NCI-H1105 treated with DMSO at 0.1 percent for 48 hours (cell line): ENCODE measurements at regions not wholly inside any gene's neighbourhood (a gene's known extent, or its start where the extent isn't known, plus 50 kb on each side); places are given as distances from the start of the nearest gene placed in this dataset.

Experiments
- DNase-seq: peaks from one replicate; lab custom pipeline; 2025; lab: John Stamatoyannopoulos, UW

DNA sequence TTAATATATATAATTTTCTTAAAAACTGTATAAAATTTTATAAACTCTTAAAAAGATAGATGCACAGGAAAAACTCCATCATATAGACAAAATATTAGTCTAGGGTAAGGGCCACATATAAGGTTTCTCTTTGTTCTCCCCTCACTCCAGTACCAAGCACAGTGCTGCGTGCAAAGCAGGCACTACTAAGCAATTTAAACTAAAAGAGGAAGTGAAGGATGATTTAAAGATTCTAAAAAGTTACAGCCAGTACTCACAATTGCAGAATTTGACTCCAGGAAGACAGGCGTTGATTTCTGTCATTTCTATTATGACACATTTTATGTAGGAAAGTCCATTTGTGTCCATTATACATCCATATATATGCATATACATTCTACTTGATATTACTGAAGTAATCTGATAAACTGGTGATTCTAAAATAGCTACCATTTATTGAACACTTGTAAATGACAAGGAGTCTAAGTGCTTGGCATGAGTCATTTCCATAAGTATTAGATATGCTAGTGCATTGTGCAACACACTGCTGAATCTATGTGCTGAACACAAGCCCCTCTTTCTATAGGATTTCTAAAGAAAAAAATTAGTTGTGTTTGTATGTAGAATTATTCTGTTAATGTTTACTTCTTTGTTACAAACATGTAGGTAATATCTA, 785.5 kb upstream of the ARRDC4 start:
- DNase-seq: no peak

DNA sequence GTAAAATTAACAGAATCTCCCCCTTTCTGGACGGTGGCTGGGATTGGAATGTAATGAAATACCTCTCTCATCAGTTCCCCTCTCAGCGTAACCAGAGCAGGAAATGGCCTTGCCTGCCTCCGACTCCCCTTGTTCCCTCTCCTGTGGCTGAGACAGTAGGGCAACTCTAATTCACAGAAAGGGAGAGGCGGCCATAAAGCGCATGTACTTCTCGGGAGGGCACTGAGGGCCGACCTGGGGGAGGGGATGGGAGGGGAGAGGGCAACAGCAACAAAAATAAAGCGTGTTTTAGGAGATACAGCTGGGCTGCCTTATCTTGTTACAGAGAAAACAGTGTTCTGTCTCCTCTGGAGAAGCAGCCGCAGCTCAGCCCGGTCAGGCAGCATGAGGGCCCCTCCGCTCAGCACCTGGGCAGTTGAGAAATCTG, 783.3 kb upstream of the ARRDC4 start:
- no peak for DNase-seq

DNA sequence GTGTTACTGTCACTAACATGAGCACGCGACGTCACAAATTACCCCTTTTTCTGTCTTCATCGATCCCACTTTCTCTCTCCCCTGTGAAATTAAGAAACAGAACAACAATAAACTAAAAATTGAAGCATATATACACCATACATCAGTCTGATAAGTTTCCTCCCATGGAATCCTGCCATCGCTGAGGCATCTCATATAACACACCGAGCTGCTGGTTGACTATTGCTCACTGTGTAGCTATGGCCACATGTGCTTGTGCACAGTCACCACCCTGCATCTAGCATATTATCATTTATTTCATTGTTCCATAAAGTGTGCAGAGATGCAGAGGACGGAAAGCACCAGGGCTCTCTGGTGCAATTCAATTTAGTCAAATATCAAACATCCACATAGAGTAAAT, 777.9 kb upstream of the ARRDC4 start:
- no peak for DNase-seq

DNA sequence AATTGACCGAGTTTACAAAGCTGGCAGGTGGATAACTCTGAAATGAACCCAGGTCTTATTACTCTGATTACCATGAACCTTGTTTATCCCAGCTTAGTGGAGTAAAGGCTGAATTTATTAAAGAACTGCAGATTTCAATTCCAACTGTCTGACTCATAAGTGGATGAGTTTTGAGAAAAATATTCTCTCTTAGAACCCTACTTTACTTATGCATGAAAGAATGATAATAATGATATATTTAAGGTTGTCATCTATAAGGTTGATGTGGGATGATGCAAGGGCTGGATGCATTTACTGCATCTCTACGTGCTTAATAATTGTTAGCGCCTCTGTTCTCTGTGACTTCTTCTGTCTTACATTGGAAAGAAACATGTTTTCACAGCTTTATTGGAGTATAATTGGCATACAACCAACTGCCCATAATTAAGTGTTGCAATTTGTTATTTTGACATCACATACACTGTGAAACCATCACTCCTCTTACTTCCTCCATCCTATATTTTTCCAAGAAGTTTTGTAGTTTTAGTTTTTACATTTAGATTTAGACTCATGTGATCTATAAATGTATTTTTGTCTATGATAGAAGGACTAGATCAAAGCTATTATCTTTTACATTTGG, 771.2 kb upstream of the ARRDC4 start:
- DNase-seq: no peak

DNA sequence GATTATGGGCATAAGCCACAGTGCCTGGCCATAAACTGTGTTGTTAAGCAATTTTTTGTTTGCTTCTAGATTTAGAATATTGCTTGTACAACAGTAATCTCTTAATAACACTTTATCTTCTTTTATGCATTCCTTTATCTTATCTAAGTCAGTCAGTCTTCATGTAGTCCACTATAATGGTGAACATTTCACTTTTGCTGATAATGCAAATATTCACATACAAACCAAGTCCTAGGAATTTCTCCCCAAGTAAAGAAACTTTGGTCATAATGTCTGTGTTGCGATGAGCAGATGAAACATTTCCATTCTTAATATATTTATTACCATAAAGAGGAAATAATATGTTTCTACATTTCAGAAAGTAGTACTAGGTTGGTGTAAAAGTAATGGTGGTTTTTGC, 765.8 kb upstream of the ARRDC4 start:
- no peak for DNase-seq

DNA sequence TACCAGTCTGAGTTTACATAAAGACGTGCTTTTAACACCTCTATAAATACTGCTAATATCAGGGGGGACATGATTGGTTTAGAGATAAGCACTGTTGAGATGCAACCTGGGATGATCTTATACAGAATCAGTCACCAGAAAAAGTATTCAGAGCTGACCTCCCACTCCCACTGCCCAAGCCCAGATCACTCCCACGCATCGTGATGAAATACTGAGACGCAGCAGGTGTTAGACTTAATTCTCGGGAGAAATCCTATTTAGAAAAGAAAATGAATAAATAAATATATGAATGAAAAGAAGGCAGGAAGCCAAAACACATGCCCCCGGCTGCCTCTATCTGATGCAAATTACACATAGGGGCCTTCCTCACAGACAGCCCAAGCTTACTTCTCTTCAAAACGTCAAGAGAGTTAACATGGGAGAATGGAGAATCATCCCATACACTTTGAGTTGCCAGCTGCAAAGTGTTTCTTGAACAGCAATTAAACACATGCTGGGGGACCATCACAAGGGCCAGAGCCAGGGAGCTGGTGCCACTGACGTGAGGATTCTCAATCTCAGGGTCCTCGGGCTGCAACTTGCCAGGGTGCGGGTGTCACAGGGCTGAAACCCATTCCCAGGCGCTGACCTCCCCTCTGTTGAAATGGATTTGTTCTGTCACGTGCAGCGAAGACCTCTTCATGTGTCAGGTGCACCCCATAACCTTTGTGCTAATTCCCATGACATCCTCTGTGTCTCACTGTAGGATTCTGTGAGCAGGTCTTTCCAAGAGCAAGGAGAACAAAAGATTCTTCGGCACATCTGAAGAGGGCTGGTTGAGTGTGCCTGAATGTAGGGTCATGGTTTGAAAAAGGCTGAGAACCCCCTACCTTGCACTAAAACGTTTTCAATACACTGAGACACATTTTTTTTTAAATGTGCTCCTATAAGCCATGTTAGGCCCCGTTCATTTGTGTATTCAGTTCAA, 764.2 kb upstream of the ARRDC4 start:
- DNase-seq: no peak

DNA sequence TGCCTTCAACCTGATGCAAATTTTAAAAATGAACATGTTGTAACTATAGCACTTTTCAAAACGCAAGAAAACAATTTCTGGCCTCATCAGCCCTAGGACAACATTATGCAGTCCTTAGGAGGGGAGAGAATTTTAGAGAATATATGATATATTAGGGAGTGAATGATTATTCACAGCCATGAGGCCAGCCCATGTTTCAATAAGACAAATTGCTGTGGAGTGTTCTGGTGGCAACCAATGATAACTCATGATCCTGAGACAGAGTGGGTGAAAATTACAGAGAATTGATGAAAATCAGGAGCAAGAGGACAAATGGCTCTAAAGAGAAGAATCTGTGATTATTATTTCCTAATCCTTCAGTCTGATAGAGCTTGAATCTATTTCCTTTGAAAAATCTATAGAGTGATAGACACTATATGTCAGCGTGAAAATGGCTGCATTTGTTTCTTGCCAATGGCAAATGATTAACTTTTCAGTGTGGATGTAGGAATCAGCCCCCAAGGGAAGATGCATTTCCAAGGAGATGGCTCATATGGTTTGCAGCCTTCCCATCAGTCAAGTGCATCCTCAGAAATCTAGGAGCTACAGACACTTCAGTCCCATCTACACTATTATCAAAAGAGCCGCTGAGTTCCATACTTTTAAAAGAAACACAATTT, 761.0 kb upstream of the ARRDC4 start:
- no peak for DNase-seq

DNA sequence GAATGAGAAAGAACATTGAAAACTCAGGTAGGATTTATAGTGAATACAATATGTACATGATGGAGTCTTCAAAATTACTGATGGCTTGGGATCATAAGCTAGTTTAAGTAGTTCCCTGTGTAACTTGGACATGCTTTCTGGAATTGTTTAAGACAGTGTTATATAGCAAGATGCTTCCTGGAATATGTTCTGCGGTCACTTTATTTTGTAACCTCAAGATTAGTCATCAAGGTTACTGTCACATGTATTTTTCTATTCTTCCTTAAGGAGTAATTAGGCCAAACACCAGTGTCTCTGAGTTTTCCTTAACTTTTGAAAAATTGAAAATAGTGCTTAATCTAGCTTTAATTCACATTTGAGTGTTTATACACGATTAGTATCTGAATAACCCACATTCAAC, 760.3 kb upstream of the ARRDC4 start:
- DNase-seq: no peak

DNA sequence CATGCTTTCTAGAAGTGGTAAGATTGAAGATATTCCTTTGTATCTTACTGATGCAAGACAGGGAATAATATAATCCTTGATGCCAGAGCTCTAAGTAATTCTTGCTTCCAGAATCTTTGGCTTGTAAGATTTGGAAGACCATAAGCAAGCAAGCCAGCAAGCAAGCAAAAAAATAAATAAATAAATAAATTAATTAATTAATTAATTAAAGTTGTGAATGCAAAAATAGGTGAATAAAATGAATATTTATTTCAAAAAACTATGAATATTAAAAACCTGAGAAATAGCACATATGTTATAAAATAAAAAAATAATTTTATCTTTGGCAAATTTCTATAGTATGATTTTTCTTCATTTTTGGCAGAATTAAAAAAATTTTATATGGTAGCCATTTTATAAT, 750.2 kb upstream of the ARRDC4 start:
- DNase-seq: no peak

DNA sequence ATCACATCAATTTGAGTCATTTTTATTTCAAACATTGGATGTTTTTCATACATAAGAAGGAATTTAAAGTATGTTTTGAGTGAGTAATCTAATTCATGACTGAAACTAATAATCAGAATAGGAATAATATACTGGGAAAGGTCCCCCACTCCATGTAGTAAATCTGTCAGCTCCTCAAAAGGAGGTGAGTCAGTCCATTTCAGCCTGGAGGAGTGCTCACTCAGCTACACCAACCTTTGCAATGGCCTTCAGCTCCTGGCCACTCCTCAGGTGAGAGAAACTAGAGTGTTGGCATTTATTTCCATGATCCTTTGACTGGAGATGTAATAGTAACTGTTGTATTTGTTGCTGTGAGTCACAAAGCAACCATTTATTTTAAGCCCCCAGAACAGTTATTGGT, 744.9 kb upstream of the ARRDC4 start:
- DNase-seq: no peak

DNA sequence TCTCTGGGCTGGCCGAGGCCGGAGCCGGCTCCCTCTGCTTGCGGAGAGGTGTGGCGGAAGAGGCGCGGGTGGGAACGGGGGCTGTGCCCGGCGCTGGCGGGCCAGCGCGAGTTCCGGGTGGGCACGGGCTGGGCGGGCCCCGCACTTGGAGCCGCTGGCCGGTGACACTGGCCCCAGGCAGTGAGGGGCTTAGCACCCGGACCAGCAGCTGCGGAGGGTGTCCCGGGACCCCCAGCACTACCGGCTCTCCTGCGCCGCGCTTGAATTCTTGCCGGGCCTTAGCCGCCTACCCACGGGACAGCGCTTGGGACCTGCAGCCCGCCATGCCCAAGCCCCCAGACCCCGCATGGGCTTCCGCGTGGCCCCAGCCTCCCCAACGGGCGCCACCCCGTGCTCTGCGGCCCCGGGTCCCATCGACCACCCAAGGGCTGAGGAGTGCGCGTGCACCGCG, 736.3 kb upstream of the ARRDC4 start:
- no peak for DNase-seq

DNA sequence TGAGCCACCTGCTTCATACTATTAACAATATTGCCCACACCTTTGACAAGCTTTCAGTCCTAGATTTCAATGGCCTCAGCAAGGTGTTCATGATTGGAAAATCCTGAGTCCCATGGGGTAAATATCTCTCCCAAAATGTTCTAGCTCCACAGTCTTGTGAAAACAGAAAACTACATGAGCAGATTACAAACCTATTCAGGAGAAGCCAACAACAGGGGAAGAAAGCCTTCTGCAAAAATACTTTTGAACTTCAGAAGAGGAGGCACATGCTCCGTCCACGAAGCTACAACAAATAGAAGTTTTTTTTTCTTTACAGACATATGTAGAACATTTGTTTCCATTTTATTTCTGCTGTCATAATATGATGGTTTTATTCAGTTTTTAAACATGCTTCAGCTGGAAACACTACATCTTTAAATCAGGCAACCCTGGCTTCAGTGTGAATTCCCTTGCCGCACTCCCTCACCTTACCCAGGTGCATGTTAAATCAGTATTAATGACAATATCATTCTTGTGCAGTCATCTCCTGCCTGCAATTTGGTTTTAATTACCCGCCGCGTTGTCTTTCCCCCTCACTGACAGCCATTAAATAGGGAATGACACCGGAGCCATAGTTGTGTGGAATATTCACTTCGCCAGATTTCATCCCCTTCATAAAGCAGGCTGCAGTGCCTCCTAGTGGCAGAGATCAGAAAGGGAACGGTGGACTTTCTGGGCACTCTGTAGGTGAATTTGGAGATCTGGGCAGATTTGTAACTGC, 725.5 kb upstream of the ARRDC4 start:
- DNase-seq: peak; percentile 22

DNA sequence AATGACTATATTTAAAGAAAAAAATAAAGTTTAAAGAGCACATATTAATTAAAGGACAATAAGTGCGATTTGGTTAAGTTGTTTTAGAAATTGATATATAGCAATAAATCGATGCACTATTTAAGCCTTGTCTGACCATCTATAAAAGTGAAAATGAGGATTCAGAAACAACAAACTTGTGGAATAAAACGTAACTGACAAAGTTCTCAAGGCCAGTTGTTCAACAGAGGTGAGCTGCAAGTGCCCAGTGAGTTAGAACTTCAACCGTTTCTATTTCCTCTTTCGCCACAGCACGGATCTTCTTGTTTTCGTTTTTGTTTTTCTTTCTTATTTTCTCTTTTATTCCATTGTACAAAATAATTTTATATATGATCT, 724.9 kb upstream of the ARRDC4 start:
- DNase-seq: no peak

DNA sequence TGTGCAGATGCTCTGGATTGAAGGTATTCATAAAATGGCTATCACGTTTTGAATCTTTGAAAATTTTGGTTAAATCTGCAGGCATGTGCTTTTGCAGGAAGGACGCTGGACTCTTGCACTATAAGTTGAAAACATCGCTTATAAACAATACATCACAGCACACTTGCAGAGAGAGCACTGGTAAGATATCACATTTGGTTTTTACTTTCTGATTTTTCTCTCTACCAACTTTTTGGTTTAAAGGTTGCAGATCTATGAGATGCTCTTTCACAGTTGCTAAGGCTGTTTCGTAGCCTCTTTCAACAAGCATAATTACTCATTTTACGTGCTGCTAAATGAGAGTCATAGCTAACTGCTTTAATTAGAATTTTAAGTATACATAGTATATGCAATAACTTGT, 724.4 kb upstream of the ARRDC4 start:
- no peak for DNase-seq

DNA sequence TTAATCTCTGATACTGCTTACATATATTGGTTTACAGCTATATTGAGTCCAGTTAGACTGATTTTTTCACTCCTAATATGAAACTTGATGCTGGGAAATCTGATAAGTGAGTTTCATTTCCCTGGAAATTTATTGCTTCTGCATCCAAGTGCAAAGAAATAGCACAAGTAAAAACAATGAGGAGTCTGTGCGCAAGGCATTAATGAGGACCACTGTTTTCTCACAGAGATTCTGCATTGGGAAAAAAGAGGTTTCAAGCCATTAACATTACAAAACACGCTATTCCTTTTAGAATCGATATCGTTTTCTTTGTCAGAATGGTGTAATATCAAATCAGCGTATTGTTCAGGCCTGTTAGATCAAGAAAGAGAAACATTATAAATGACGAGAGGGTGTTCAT, 723.3 kb upstream of the ARRDC4 start:
- DNase-seq: no peak

DNA sequence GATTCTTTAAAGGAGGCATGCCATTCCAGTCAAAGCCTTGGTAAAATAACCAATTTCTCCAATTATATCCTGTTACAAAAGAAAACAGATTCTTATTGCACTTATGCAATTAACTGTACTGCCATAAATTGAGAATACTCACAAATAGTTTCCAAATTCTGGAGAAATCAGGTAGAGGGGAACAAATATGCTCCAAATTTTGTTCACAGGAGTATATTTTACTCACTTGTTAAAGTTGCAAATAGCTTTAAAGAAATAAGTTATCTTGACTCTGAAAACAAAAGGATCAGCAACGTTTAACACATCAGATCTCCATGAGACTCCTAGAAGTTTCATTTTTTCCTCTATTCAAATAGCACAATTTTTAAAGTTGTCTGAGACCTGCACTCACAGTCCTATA, 712.1 kb upstream of the ARRDC4 start:
- no peak for DNase-seq

DNA sequence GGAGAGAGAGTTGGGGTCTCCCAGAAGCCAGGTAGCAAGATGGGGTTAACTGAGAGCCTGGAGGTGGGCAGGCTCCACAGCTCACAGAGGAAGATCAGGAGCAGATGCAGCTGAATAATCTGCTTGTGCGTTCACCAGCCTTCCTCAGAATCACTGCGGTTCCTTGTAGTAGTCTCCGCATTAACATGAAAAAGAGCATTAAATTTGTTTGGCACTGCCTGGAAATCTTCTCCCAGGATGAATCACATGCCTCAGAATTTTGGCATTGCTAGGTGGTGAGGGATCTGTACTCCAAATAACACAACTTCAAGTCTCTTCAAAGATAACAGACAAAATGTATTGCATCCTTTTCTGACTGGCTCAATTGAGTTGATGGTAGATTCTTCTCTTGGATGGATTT, 700.6 kb upstream of the ARRDC4 start:
- no peak for DNase-seq

DNA sequence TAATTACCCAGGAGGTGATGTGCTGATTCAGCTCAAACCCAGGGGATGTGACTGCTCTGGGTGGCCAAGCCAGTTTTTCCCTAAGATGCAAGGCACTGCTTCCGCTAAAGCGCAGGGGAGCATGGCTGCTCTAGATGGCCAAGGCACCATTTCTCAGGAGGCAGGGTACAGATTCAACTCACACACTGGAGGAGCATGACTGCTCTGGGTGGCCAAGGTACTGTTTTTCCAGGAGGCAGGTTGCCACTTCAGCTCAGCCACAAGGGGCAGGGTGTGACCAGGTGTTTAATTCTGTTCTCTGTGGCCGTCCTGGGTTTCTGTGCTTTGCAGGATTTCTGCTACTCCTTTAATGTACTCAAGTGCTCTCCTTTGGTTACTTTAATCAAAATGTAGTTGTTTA, 659.3 kb upstream of the ARRDC4 start:
- no peak for DNase-seq

DNA sequence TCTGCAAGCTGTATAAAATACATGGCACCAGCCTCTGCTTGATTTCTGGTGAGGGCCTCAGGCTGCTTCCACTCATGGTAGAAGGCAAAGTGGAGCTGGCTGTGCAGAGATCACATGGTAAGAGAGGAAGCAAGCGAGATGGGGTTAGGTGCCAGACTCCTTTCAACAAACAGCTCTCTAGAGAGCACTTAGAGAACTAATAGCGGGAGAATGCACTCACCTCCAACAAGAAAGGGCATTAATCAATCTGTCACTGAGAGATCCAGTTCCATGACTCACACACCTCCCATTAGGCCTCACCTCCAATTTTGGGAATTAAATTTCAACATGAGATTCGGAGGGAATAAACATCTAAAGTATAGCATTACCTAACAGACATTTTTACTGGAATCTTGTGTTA, 644.1 kb upstream of the ARRDC4 start:
- peak; percentile 4 for DNase-seq

DNA sequence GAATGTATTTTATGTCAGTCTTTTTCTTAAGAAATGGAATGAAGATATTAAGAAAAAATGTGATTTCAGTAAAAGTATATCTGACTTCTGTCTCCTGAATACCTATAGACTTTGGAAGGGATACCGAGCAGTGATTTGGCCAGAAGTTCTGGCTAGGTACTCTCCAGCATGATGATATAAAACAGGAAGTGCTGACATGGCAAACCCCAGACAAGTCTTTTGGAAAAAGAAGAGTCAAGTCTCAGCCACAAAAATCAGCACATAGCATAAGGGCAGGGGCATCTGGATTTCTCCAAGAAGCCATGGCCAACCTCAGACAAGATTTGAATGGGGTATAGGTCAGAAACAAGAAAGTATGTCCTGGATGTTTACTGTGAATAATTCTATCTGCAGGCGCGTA, 643.3 kb upstream of the ARRDC4 start:
- no peak for DNase-seq

DNA sequence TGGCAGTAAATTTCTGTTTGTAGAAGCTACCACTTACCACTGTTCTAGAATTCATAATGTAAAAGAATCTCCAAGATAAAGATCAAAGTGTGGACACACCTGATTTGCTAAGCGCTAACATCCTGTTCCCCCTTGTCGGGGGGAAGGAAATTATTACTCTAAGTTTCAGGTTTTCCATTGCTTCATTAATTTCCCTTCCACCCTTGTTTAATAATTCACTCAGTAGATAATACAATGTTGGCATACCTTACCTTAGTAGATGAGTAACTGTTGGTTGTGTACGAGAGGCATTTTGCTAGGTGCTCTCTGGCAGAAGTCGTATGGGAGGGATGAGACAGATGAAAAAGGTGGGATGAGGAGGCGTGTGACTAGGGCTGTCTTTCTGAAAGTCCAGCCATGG, 641.2 kb upstream of the ARRDC4 start:
- no peak for DNase-seq

DNA sequence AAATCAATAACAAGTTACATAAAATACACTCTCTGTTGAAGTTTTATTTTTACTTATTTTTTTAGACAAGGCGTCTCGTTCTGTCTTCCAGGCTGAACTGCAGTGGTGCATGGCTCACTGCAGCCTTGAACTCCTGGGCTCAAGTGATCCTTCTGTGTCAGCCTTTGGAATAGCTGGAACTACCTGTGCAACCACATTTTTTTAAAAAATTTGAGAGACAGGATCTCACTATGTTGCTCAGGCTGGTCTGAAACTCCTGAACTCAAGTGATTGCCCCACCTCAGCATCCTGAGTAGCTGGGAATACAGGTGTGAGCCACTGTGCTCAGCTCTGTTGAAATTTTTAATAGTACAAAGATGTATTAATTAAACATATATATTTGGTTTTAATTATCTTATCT, 614.3 kb upstream of the ARRDC4 start:
- DNase-seq: no peak
